PFSK-1 (cell line): ENCODE measurements at regions not wholly inside any gene's neighbourhood (a gene's known extent, or its start where the extent isn't known, plus 50 kb on each side); places are given as distances from the start of the nearest gene placed in this dataset.

Source experiments
- FOXP2 ChIP-seq: optimal IDR thresholded peaks from 2 replicates; pipeline ENCODE3; 2011; ENCODE audit warnings: borderline replicate concordance, control low read depth, inconsistent platforms; ENCODE audit not compliant: insufficient read depth; ENCODE audit errors: extremely low read length, extremely low read depth
- POLR2AphosphoS5 ChIP-seq: IDR thresholded peaks from 2 replicates; pipeline ENCODE4 v1.6.1; 2012; ENCODE audit warnings: low read depth, mild to moderate bottlenecking, control low read depth, low read length, moderate library complexity
- REST ChIP-seq, 2 experiments: IDR thresholded peaks; 2 replicates each; pipeline versions ENCODE4 v1.6.1 to v1.8.0; 2011 to 2012; ENCODE audit warnings: low read depth in 2 of 2, low read length in 2 of 2, control low read depth in 1 of 2, inconsistent platforms in 1 of 2, mild to moderate bottlenecking in 1 of 2, moderate library complexity in 1 of 2; ENCODE audit not compliant: insufficient read depth in 1 of 2
- SIN3A ChIP-seq: IDR thresholded peaks from 2 replicates; pipeline ENCODE4 v1.6.1; 2012; ENCODE audit warnings: mild to moderate bottlenecking, low read length, moderate library complexity, borderline replicate concordance; ENCODE audit not compliant: insufficient read depth
- TAF1 ChIP-seq: IDR thresholded peaks from 2 replicates; pipeline ENCODE4 v1.6.1; 2012; ENCODE audit warnings: low read length, control low read depth, borderline replicate concordance; ENCODE audit not compliant: insufficient read depth

GRCh38 chr9:16152276-16153101 is 599.6 kb downstream of the CCDC171 start:
- no peak for TF ChIP-seq SIN3A
- TF ChIP-seq FOXP2, result no peak
- TF ChIP-seq TAF1, result no peak
- no peak for TF ChIP-seq POLR2AphosphoS5
- TF ChIP-seq REST (IDR thresholded peaks at IDR 0.05; ENCODE audit: insufficient read depth in 1 of 2, low read depth in 2 of 2, low read length in 2 of 2), result no peak

GRCh38 chr9:16153221-16153620 is 600.4 kb downstream of the CCDC171 start:
- TF ChIP-seq REST (IDR thresholded peaks at IDR 0.05; ENCODE audit: insufficient read depth in 1 of 2, low read depth in 2 of 2, low read length in 2 of 2) (no peak), TAF1 (no peak), SIN3A (no peak), FOXP2 (no peak), POLR2AphosphoS5 (no peak)

GRCh38 chr9:16153741-16154140 is 600.9 kb downstream of the CCDC171 start:
- no peak for TF ChIP-seq POLR2AphosphoS5
- TF ChIP-seq REST (IDR thresholded peaks at IDR 0.05; ENCODE audit: insufficient read depth in 1 of 2, low read depth in 2 of 2, low read length in 2 of 2), result no peak
- TF ChIP-seq FOXP2, result no peak

GRCh38 chr9:16154521-16155078 is 601.8 kb downstream of the CCDC171 start:
- TF ChIP-seq SIN3A (no peak), REST (IDR thresholded peaks at IDR 0.05; ENCODE audit: insufficient read depth in 1 of 2, low read depth in 2 of 2, low read length in 2 of 2) (no peak), TAF1 (no peak), FOXP2 (no peak), POLR2AphosphoS5 (no peak)
